HCT116 (cell line): ENCODE measurements at regions not wholly inside any gene's neighbourhood (a gene's known extent, or its start where the extent isn't known, plus 50 kb on each side); places are given as distances from the start of the nearest gene placed in this dataset.

Source experiments
- ATAC-seq: fragments of 200-7000 bp; cut with Tn5 transposase; 2 replicates; pipeline ENCODE4 v1.9.1; 2020; ENCODE audit warnings: mild to moderate bottlenecking, moderate library complexity
- BruUV-seq: library from RNA; stranded (reverse); fragments of 400-500 nt; replicated peaks from 2 replicates; lab custom pipeline; 2021; lab: Mats Ljungman, UMichigan
- CTCF ChIA-PET: fragments of 300-600 bp; sonication (Branson Sonifier 250); formaldehyde crosslinking; loops from one replicate; lab custom pipeline; 2021; ENCODE audit warnings: antibody characterized with exemption; lab: Charles Lee
- POLR2A ChIA-PET: fragments of 300-600, 350-600 bp; sonication (Branson Sonifier 250); formaldehyde crosslinking; loops from one replicate; lab custom pipeline; 2021; ENCODE audit warnings: antibody characterized with exemption; lab: Charles Lee
- RAD21 ChIA-PET, 2 experiments: fragments of 300-600 bp; sonication (Branson Sonifier 250); formaldehyde crosslinking; loops; one replicate each; lab custom pipeline; 2023; ENCODE audit warnings: low total read pairs in 2 of 2; ENCODE audit not compliant: uncharacterized antibody in 2 of 2, unreplicated experiment in 2 of 2, low non-redundant PET in 1 of 2; lab: Charles Lee
- DNase-seq: peaks from one replicate; pipeline ENCODE4 v3.0.0-alpha.2; 2010; ENCODE audit warnings: low read depth, low spot score
- H2AFZ ChIP-seq: fragments of 200-600 bp; shearing (Covaris generic), sonication (generic); 2 replicates; pipeline ENCODE4 v1.6.1; 2017; ENCODE audit warnings: low read depth, mixed run types, mixed read lengths, antibody characterized with exemption, low read length; ENCODE audit not compliant: poor library complexity, severe bottlenecking
- H3K27ac ChIP-seq: 2 replicates; pipeline ENCODE4 v1.5.1; 2012; ENCODE audit warnings: low read depth, low read length
- H3K27me3 ChIP-seq: fragments of 200-600 bp; sonication (generic); 2 replicates; pipeline ENCODE4 v1.6.1; 2016; ENCODE audit warnings: mixed run types, low read length, mixed read lengths; ENCODE audit not compliant: insufficient read depth
- H3K36me3 ChIP-seq, 2 experiments: fragments of 200-500 bp in 1 of 2; fragments of 200-600 bp in 1 of 2; sonication (Bioruptor generic) in 1 of 2; sonication (generic) in 1 of 2; 2 replicates each; pipeline versions ENCODE4 v1.5.1 to v1.6.1; 2014 to 2016; ENCODE audit warnings: low read length in 2 of 2, inconsistent platforms in 1 of 2, mixed read lengths in 1 of 2, mixed run types in 1 of 2; ENCODE audit not compliant: insufficient read depth in 2 of 2, control insufficient read depth in 1 of 2
- H3K4me1 ChIP-seq, 2 experiments: fragments of 200-600 bp in 1 of 2; sonication (generic) in 1 of 2; 2 replicates each; pipeline versions ENCODE4 v1.5.1 to v1.6.1; 2012 to 2017; ENCODE audit warnings: low read length in 2 of 2, inconsistent platforms in 1 of 2, mild to moderate bottlenecking in 1 of 2, mixed read lengths in 1 of 2, mixed run types in 1 of 2, moderate library complexity in 1 of 2; ENCODE audit not compliant: insufficient read depth in 2 of 2, control insufficient read depth in 1 of 2
- H3K4me2 ChIP-seq: fragments of 200-600 bp; sonication (generic); 2 replicates; pipeline ENCODE4 v1.6.1; 2017; ENCODE audit warnings: mixed run types, low read length, mixed read lengths
- H3K4me3 ChIP-seq, 2 experiments: fragments of 200-600 bp in 1 of 2; sonication (generic) in 1 of 2; replicated peaks in 1 of 2; 2 replicates each; pipeline ENCODE4 v1.5.1; 2011 to 2016; ENCODE audit warnings: low read length in 2 of 2, control low read depth in 1 of 2, low read depth in 1 of 2, mild to moderate bottlenecking in 1 of 2, mixed read lengths in 1 of 2, mixed run types in 1 of 2
- H3K79me2 ChIP-seq: fragments of 200-600 bp; sonication (generic); 2 replicates; pipeline ENCODE4 v1.6.1; 2017; ENCODE audit warnings: mild to moderate bottlenecking, mixed run types, low read length, moderate library complexity, mixed read lengths; ENCODE audit not compliant: insufficient read depth
- H3K9ac ChIP-seq: fragments of 200-600 bp; sonication (generic); 2 replicates; pipeline ENCODE4 v1.6.1; 2016; ENCODE audit warnings: low read length, mixed read lengths
- H3K9me2 ChIP-seq: fragments of 200-600 bp; sonication (generic), shearing (Covaris generic); 2 replicates; pipeline ENCODE4 v1.6.1; 2017; ENCODE audit warnings: mixed run types, mild to moderate bottlenecking, moderate library complexity; ENCODE audit not compliant: insufficient read depth
- H3K9me3 ChIP-seq, 2 experiments: fragments of 200-500 bp in 1 of 2; fragments of 200-600 bp in 1 of 2; sonication (Bioruptor generic) in 1 of 2; sonication (generic) in 1 of 2; 2 replicates each; pipeline ENCODE4 v1.6.1; 2014 to 2017; ENCODE audit warnings: low read length in 2 of 2, mixed read lengths in 2 of 2, inconsistent platforms in 1 of 2, low read depth in 1 of 2, mild to moderate bottlenecking in 1 of 2, mixed run types in 1 of 2, moderate library complexity in 1 of 2; ENCODE audit not compliant: control insufficient read depth in 1 of 2, insufficient read depth in 1 of 2
- H4K20me1 ChIP-seq: fragments of 200-600 bp; sonication (generic), shearing (Covaris generic); 2 replicates; pipeline ENCODE4 v1.6.1; 2017; ENCODE audit warnings: mixed run types, mild to moderate bottlenecking, moderate library complexity; ENCODE audit not compliant: insufficient read depth
- ELF1 ChIP-seq: IDR thresholded peaks from 2 replicates; pipeline ENCODE4 v1.6.1; 2012; ENCODE audit warnings: low read depth, borderline replicate concordance
- EZH2 ChIP-seq: fragments of 200-600 bp; sonication (generic); IDR thresholded peaks from 2 replicates; pipeline ENCODE4 v1.6.1; 2017; ENCODE audit warnings: antibody characterized with exemption, mixed run types
- EZH2phosphoT487 ChIP-seq: fragments of 200-600 bp; IDR thresholded peaks from 2 replicates; pipeline ENCODE4 v1.6.1; 2018; ENCODE audit warnings: antibody characterized with exemption, borderline replicate concordance
- FOSL1 ChIP-seq: IDR thresholded peaks from 2 replicates; pipeline ENCODE4 v1.6.1; 2012; ENCODE audit warnings: low read depth
- POLR2AphosphoS5 ChIP-seq: IDR thresholded peaks from 2 replicates; pipeline ENCODE4 v1.6.1; 2011; ENCODE audit warnings: mild to moderate bottlenecking, low read depth, low read length, moderate library complexity
- RAD21 ChIP-seq: IDR thresholded peaks from 2 replicates; pipeline ENCODE4 v1.6.1; 2012; ENCODE audit warnings: low read depth, mild to moderate bottlenecking
- SIN3A ChIP-seq: IDR thresholded peaks from 2 replicates; pipeline ENCODE4 v1.6.1; 2012; ENCODE audit warnings: low read depth
- SP1 ChIP-seq: IDR thresholded peaks from 2 replicates; pipeline ENCODE4 v1.6.1; 2012; ENCODE audit warnings: low read depth
- YY1 ChIP-seq: IDR thresholded peaks from 2 replicates; pipeline ENCODE4 v1.6.1; 2011; ENCODE audit warnings: low read length, low read depth, moderate library complexity, mild to moderate bottlenecking; ENCODE audit not compliant: insufficient replicate concordance; ENCODE audit errors: extremely low read depth
- ZNF274 ChIP-seq: fragments of 200-500 bp; sonication (Bioruptor generic); IDR thresholded peaks from 2 replicates; pipeline ENCODE4 v1.6.1; 2014; ENCODE audit warnings: mild to moderate bottlenecking, low read depth, low read length, inconsistent platforms
- intact Hi-C: fragments of 100-400 bp; cut with micrococcal nuclease; formaldehyde crosslinking; loops from 2 replicates; pipeline ENCODE4 v1.10.0; 2022
- TF ChIP-seq, protein P1 (sequence below): IDR thresholded peaks from 2 replicates; pipeline ENCODE4 v1.6.1; 2012; ENCODE audit warnings: low read depth
- TF ChIP-seq, protein P2 (sequence below): IDR thresholded peaks from 2 replicates; pipeline ENCODE4 v1.6.1; 2011; ENCODE audit warnings: mild to moderate bottlenecking, low read length, moderate library complexity; ENCODE audit not compliant: insufficient replicate concordance; ENCODE audit errors: extremely low read depth

GRCh38 chr14:23829736-23830471 lies 123.7 kb upstream of the DHRS4 start (continued):
- peak; percentile 96 for TF ChIP-seq FOSL1
- 0 out of 2 replicates have a peak, but pooled peaks have one; percentile 53 for TF ChIP-seq SIN3A
- TF ChIP-seq, protein P1, sequence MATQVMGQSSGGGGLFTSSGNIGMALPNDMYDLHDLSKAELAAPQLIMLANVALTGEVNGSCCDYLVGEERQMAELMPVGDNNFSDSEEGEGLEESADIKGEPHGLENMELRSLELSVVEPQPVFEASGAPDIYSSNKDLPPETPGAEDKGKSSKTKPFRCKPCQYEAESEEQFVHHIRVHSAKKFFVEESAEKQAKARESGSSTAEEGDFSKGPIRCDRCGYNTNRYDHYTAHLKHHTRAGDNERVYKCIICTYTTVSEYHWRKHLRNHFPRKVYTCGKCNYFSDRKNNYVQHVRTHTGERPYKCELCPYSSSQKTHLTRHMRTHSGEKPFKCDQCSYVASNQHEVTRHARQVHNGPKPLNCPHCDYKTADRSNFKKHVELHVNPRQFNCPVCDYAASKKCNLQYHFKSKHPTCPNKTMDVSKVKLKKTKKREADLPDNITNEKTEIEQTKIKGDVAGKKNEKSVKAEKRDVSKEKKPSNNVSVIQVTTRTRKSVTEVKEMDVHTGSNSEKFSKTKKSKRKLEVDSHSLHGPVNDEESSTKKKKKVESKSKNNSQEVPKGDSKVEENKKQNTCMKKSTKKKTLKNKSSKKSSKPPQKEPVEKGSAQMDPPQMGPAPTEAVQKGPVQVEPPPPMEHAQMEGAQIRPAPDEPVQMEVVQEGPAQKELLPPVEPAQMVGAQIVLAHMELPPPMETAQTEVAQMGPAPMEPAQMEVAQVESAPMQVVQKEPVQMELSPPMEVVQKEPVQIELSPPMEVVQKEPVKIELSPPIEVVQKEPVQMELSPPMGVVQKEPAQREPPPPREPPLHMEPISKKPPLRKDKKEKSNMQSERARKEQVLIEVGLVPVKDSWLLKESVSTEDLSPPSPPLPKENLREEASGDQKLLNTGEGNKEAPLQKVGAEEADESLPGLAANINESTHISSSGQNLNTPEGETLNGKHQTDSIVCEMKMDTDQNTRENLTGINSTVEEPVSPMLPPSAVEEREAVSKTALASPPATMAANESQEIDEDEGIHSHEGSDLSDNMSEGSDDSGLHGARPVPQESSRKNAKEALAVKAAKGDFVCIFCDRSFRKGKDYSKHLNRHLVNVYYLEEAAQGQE, result no peak
- no peak for TF ChIP-seq ZNF274
- peak; percentile 71 for TF ChIP-seq YY1
- TF ChIP-seq ELF1, result no peak
- TF ChIP-seq POLR2AphosphoS5, result peak; percentile 45; the same call in 1 of the 2 replicates

- BruUV-seq, result no TSS peak
- no peak overlapping the region for H3K9ac ChIP-seq
- H3K4me2 ChIP-seq, result no peak overlapping the region; the same call in 1 of the 2 replicates
- no peak overlapping the region for H3K27ac ChIP-seq
- H3K27me3 ChIP-seq, result no peaks in the 10 kb centered on the region
- ChIA-PET POLR2A (no interaction called here), CTCF (no interaction called here), RAD21 (no interaction called here)
- DNase-seq (no peak), ATAC-seq (no peak)
- no peak overlapping the region for H2AFZ ChIP-seq
- no peaks in the 10 kb centered on the region for H3K9me2 ChIP-seq
- H3K4me1 ChIP-seq, result peaks cover 43 to 45% of the 10 kb centered on the region in 2 experiments
- no peaks in the 10 kb centered on the region for H4K20me1 ChIP-seq
- no peaks in the 10 kb centered on the region for H3K79me2 ChIP-seq
- H3K9me3 ChIP-seq, result no peaks in the 10 kb centered on the region
- H3K36me3 ChIP-seq, result no peaks in the 10 kb centered on the region
- no peak overlapping the region for H3K4me3 ChIP-seq
- intact Hi-C loops, result no loop called here
- TF ChIP-seq YY1 (no peak), SIN3A (no peak), RAD21 (no peak), FOSL1 (no peak), EZH2phosphoT487 (no peak), SP1 (no peak), EZH2 (no peak)
- TF ChIP-seq, protein P1, result no peak
- TF ChIP-seq, protein P2, sequence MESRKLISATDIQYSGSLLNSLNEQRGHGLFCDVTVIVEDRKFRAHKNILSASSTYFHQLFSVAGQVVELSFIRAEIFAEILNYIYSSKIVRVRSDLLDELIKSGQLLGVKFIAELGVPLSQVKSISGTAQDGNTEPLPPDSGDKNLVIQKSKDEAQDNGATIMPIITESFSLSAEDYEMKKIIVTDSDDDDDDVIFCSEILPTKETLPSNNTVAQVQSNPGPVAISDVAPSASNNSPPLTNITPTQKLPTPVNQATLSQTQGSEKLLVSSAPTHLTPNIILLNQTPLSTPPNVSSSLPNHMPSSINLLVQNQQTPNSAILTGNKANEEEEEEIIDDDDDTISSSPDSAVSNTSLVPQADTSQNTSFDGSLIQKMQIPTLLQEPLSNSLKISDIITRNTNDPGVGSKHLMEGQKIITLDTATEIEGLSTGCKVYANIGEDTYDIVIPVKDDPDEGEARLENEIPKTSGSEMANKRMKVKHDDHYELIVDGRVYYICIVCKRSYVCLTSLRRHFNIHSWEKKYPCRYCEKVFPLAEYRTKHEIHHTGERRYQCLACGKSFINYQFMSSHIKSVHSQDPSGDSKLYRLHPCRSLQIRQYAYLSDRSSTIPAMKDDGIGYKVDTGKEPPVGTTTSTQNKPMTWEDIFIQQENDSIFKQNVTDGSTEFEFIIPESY, result no peak
Observed at GRCh38 chr14:23831596-23831995, 122.0 kb upstream of the DHRS4 start.
